Smooth muscle cell (in vitro differentiated cells): ENCODE measurements at regions not wholly inside any gene's neighbourhood (a gene's known extent, or its start where the extent isn't known, plus 50 kb on each side); places are given as distances from the start of the nearest gene placed in this dataset.

Experiments used
- DNase-seq: peaks from one replicate; lab custom pipeline; 2025; ENCODE audit not compliant: unreplicated experiment; lab: John Stamatoyannopoulos, UW
- H2AFZ ChIP-seq: fragments of 200-600 bp; sonication (generic); 2 replicates; pipeline ENCODE4 v1.6.0; 2016; ENCODE audit warnings: antibody characterized with exemption, low read depth, mild to moderate bottlenecking
- H3F3A ChIP-seq: fragments of 200-600 bp; sonication (generic); 2 replicates; pipeline ENCODE4 v1.6.0; 2017; ENCODE audit warnings: antibody characterized with exemption, low read depth
- H3K27ac ChIP-seq: fragments of 200-600 bp; sonication (generic); 2 replicates; pipeline ENCODE4 v1.5.1; 2016; ENCODE audit warnings: low read depth, mild to moderate bottlenecking
- H3K27me3 ChIP-seq: fragments of 200-600 bp; sonication (generic); 2 replicates; pipeline ENCODE4 v1.6.1; 2016; ENCODE audit warnings: low read depth, mild to moderate bottlenecking
- H3K36me3 ChIP-seq: fragments of 200-600 bp; sonication (generic); 2 replicates; pipeline ENCODE4 v1.5.1; 2016; ENCODE audit warnings: low read depth
- H3K4me1 ChIP-seq: fragments of 200-600 bp; sonication (generic); 2 replicates; pipeline ENCODE4 v1.5.1; 2016; ENCODE audit warnings: low read depth
- H3K4me2 ChIP-seq: fragments of 200-600 bp; sonication (generic); 2 replicates; pipeline ENCODE4 v1.6.0; 2016; ENCODE audit warnings: mild to moderate bottlenecking
- H3K4me3 ChIP-seq: fragments of 200-600 bp; sonication (generic); 2 replicates; pipeline ENCODE4 v1.5.1; 2016; ENCODE audit warnings: mild to moderate bottlenecking
- H3K79me2 ChIP-seq: fragments of 200-600 bp; sonication (generic); 2 replicates; pipeline ENCODE4 v1.6.0; 2016; ENCODE audit warnings: low read depth, mild to moderate bottlenecking
- H3K9ac ChIP-seq: fragments of 200-600 bp; sonication (generic); 2 replicates; pipeline ENCODE4 v1.6.0; 2016; ENCODE audit warnings: low read depth
- H3K9me3 ChIP-seq: fragments of 200-600 bp; sonication (generic); replicated peaks from 2 replicates; pipeline ENCODE4 v1.5.1; 2016; ENCODE audit warnings: low read depth
- H4K20me1 ChIP-seq: fragments of 200-600 bp; sonication (generic); 2 replicates; pipeline ENCODE4 v1.6.0; 2016; ENCODE audit warnings: low read depth
- CTCF ChIP-seq: fragments of 200-600 bp; sonication (generic); IDR thresholded peaks from 2 replicates; pipeline ENCODE4 v1.5.1; 2017; ENCODE audit warnings: borderline replicate concordance, mild to moderate bottlenecking, antibody characterized with exemption; ENCODE audit not compliant: insufficient read depth, poor library complexity, severe bottlenecking
- WGBS: methylation state at CpG from one replicate; pipeline ENCODE4 v1.1.7; 2016; ENCODE audit warnings: low lambda C conversion rate; 5-methylcytosine and 5-hydroxymethylcytosine counted together

- H3F3A ChIP-seq = no peaks in the 10 kb centered on the region
- H4K20me1 ChIP-seq = no peaks in the 10 kb centered on the region
- DNase-seq = no peak
- WGBS = 67% methylated on average over 5 of the region's 5 CpGs
- no peak overlapping the region for H3K4me2 ChIP-seq
- no peaks in the 10 kb centered on the region for H3K9me3 ChIP-seq
- no peaks in the 10 kb centered on the region for H3K36me3 ChIP-seq
- no peaks in the 10 kb centered on the region for H3K79me2 ChIP-seq
- no peaks in the 10 kb centered on the region for H3K27me3 ChIP-seq
- no peak for TF ChIP-seq CTCF
- no peak overlapping the region for H3K9ac ChIP-seq
- H3K4me3 ChIP-seq = no peak overlapping the region
- H2AFZ ChIP-seq = no peak overlapping the region
- no peaks in the 10 kb centered on the region for H3K4me1 ChIP-seq
- H3K27ac ChIP-seq = no peak overlapping the region
These were observed 335.2 kb upstream of the MCTP2 start for GRCh38 chr15:93895976-93896770.

GRCh38 chr15:93894438-93895036 lies 336.8 kb upstream of the MCTP2 start:
- no peak overlapping the region for H3K4me2 ChIP-seq
- H3F3A ChIP-seq = no peaks in the 10 kb centered on the region
- TF ChIP-seq CTCF = no peak
- DNase-seq = no peak
- H3K4me3 ChIP-seq = no peak overlapping the region
- no peak overlapping the region for H3K9ac ChIP-seq
- no peaks in the 10 kb centered on the region for H3K36me3 ChIP-seq
- no peaks in the 10 kb centered on the region for H4K20me1 ChIP-seq
- H3K9me3 ChIP-seq = no peaks in the 10 kb centered on the region
- no peaks in the 10 kb centered on the region for H3K27me3 ChIP-seq
- WGBS = 83% methylated on average over 3 of the region's 3 CpGs
- H3K27ac ChIP-seq = no peak overlapping the region
- H2AFZ ChIP-seq = no peak overlapping the region
- no peaks in the 10 kb centered on the region for H3K79me2 ChIP-seq
- H3K4me1 ChIP-seq = no peaks in the 10 kb centered on the region

GRCh38 chr15:93887151-93887550 lies 344.2 kb upstream of the MCTP2 start:
- H3K79me2 ChIP-seq = no peaks in the 10 kb centered on the region
- no peaks in the 10 kb centered on the region for H3F3A ChIP-seq
- no peak overlapping the region for H3K9ac ChIP-seq
- H3K27ac ChIP-seq = no peak overlapping the region
- DNase-seq = no peak
- no peaks in the 10 kb centered on the region for H3K9me3 ChIP-seq
- no peaks in the 10 kb centered on the region for H3K36me3 ChIP-seq
- no peaks in the 10 kb centered on the region for H3K4me1 ChIP-seq
- WGBS = 93% methylated on average over 1 of the region's 1 CpG
- H2AFZ ChIP-seq = no peak overlapping the region
- no peak for TF ChIP-seq CTCF
- H3K4me2 ChIP-seq = no peak overlapping the region
- peaks cover 7% of the 10 kb centered on the region for H3K27me3 ChIP-seq
- no peaks in the 10 kb centered on the region for H4K20me1 ChIP-seq
- no peak overlapping the region for H3K4me3 ChIP-seq
